ENCODE measurements at regions not wholly inside any gene's neighbourhood (a gene's known extent, or its start where the extent isn't known, plus 50 kb on each side); places are given as distances from the start of the nearest gene placed in this dataset.
A peak's percentile ranks its signal among the peaks of the same experiment; 100 is the strongest.

- ATAC-seq = no peak
- no peak overlapping the region for H3K4me3 Mint-ChIP-seq
- no peak overlapping the region for H3K27ac Mint-ChIP-seq
- H3K27me3 Mint-ChIP-seq = peaks cover 13% of the 10 kb centered on the region
- no peak for DNase-seq
- H3K9me3 Mint-ChIP-seq = no peaks in the 10 kb centered on the region
- H3K4me1 Mint-ChIP-seq = no peaks in the 10 kb centered on the region
Observed at GRCh38 chr6:167570460-167571400, 245.8 kb downstream of the TTLL2 start.

GRCh38 chr6:167571550-167571949 lies 246.7 kb downstream of the TTLL2 start:
- peaks cover 17% of the 10 kb centered on the region for H3K27me3 Mint-ChIP-seq
- H3K4me1 Mint-ChIP-seq = no peaks in the 10 kb centered on the region

GRCh38 chr6:167572106-167572505 lies 247.2 kb downstream of the TTLL2 start:
- H3K9me3 Mint-ChIP-seq = no peaks in the 10 kb centered on the region

More at GRCh38 chr6:167571550-167571949, 246.7 kb downstream of the TTLL2 start:
- no peak for DNase-seq
- Mint-ChIP-seq H3K27ac (no peak overlapping the region), H3K4me3 (no peak overlapping the region), H3K9me3 (no peaks in the 10 kb centered on the region)
- no peak for ATAC-seq

GRCh38 chr6:167572841-167573271 lies 248.0 kb downstream of the TTLL2 start:
- H3K27me3 Mint-ChIP-seq = peaks cover 9% of the 10 kb centered on the region
- no peaks in the 10 kb centered on the region for H3K9me3 Mint-ChIP-seq
- DNase-seq (no peak), ATAC-seq (no peak)
- no peak overlapping the region for H3K27ac Mint-ChIP-seq
- H3K4me1 Mint-ChIP-seq = no peaks in the 10 kb centered on the region
- no peak overlapping the region for H3K4me3 Mint-ChIP-seq

More at GRCh38 chr6:167572106-167572505, 247.2 kb downstream of the TTLL2 start:
- Mint-ChIP-seq H3K27ac (no peak overlapping the region), H3K4me3 (no peak overlapping the region), H3K4me1 (no peaks in the 10 kb centered on the region), H3K27me3 (peaks cover 16% of the 10 kb centered on the region)
- DNase-seq (no peak), ATAC-seq (peak; percentile 13)

GRCh38 chr6:167573461-167574215 lies 248.8 kb downstream of the TTLL2 start:
- peak overlapping the region in 1 of 2 donors; percentile 36 for H3K27ac Mint-ChIP-seq
- H3K9me3 Mint-ChIP-seq = no peaks in the 10 kb centered on the region
- H3K4me1 Mint-ChIP-seq = no peaks in the 10 kb centered on the region
- no peak overlapping the region for H3K4me3 Mint-ChIP-seq
- peaks cover 8% of the 10 kb centered on the region for H3K27me3 Mint-ChIP-seq
- ATAC-seq (no peak), DNase-seq (no peak)

- H3K4me3 Mint-ChIP-seq = no peak overlapping the region
- H3K4me1 Mint-ChIP-seq = no peaks in the 10 kb centered on the region
- peaks cover 8% of the 10 kb centered on the region for H3K27me3 Mint-ChIP-seq
Observed at GRCh38 chr6:167574431-167575151, 249.7 kb downstream of the TTLL2 start.

GRCh38 chr6:167575158-167575696 lies 250.3 kb downstream of the TTLL2 start:
- Mint-ChIP-seq H3K27ac (no peak overlapping the region), H3K9me3 (no peaks in the 10 kb centered on the region), H3K4me1 (no peaks in the 10 kb centered on the region), H3K4me3 (no peak overlapping the region), H3K27me3 (peaks cover 8% of the 10 kb centered on the region)
- DNase-seq (no peak), ATAC-seq (no peak)

More at GRCh38 chr6:167574431-167575151, 249.7 kb downstream of the TTLL2 start:
- ATAC-seq = no peak
- Mint-ChIP-seq H3K27ac (no peak overlapping the region), H3K9me3 (no peaks in the 10 kb centered on the region)
- no peak for DNase-seq

- H3K27me3 Mint-ChIP-seq = peaks cover 8% of the 10 kb centered on the region
- DNase-seq (no peak), ATAC-seq (no peak)
- H3K4me1 Mint-ChIP-seq = no peaks in the 10 kb centered on the region
- H3K9me3 Mint-ChIP-seq = no peaks in the 10 kb centered on the region
- H3K27ac Mint-ChIP-seq = peak overlapping the region in 1 of 2 donors; percentile 35
- no peak overlapping the region for H3K4me3 Mint-ChIP-seq
Observed at GRCh38 chr6:167576050-167576741, 250.5 kb upstream of the AFDN start.

GRCh38 chr6:167576828-167577503 lies 249.7 kb upstream of the AFDN start:
- peak overlapping the region in 1 of 2 donors; percentile 35 for H3K27ac Mint-ChIP-seq
- ATAC-seq (no peak), DNase-seq (no peak)
- H3K4me3 Mint-ChIP-seq = no peak overlapping the region
- no peaks in the 10 kb centered on the region for H3K9me3 Mint-ChIP-seq
- peaks cover 8% of the 10 kb centered on the region for H3K27me3 Mint-ChIP-seq
- H3K4me1 Mint-ChIP-seq = no peaks in the 10 kb centered on the region

- ATAC-seq = peak; percentile 9
- no peak for DNase-seq
- H3K4me1 Mint-ChIP-seq = no peaks in the 10 kb centered on the region
- no peak overlapping the region for H3K4me3 Mint-ChIP-seq
- H3K27ac Mint-ChIP-seq = no peak overlapping the region
- peaks cover 3 to 4% of the 10 kb centered on the region in 2 donors for H3K9me3 Mint-ChIP-seq
- H3K27me3 Mint-ChIP-seq = peaks cover 8% of the 10 kb centered on the region
Observed at GRCh38 chr6:167577891-167578361, 248.8 kb upstream of the AFDN start.

GRCh38 chr6:167578371-167578901 lies 248.3 kb upstream of the AFDN start:
- no peak overlapping the region for H3K27ac Mint-ChIP-seq
- H3K9me3 Mint-ChIP-seq = peaks cover 8% of the 10 kb centered on the region in 2 donors
- H3K4me1 Mint-ChIP-seq = no peaks in the 10 kb centered on the region
- no peak for ATAC-seq
- H3K4me3 Mint-ChIP-seq = no peak overlapping the region
- DNase-seq = no peak
- peaks cover 8% of the 10 kb centered on the region for H3K27me3 Mint-ChIP-seq

- H3K27ac Mint-ChIP-seq = no peak overlapping the region
- H3K4me1 Mint-ChIP-seq = no peaks in the 10 kb centered on the region
- peaks cover 8 to 12% of the 10 kb centered on the region in 2 donors for H3K9me3 Mint-ChIP-seq
- H3K4me3 Mint-ChIP-seq = no peak overlapping the region
- peaks cover 17% of the 10 kb centered on the region for H3K27me3 Mint-ChIP-seq
- ATAC-seq = no peak
- DNase-seq = no peak
Observed at GRCh38 chr6:167579806-167580618, 246.7 kb upstream of the AFDN start.

- DNase-seq (no peak), ATAC-seq (no peak)
- Mint-ChIP-seq H3K9me3 (peaks cover 8 to 12% of the 10 kb centered on the region in 2 donors), H3K4me1 (no peaks in the 10 kb centered on the region), H3K4me3 (no peak overlapping the region), H3K27me3 (peaks cover 23% of the 10 kb centered on the region), H3K27ac (no peak overlapping the region)
Observed at GRCh38 chr6:167580619-167580911, 246.1 kb upstream of the AFDN start.

All from stimulated activated naive CD8-positive, alpha-beta T cell treated with anti-CD3 and anti-CD28 coated beads, Interleukin-15, amount 100 ng/mL, for 72 hours (primary cell).